ENCODE measurements at regions not wholly inside any gene's neighbourhood (a gene's known extent, or its start where the extent isn't known, plus 50 kb on each side); places are given as distances from the start of the nearest gene placed in this dataset.

GRCh38 chr6:19041906-19042305 is 654.8 kb downstream of the RNF144B start:
- DNase-seq: no peak

- DNase-seq: no peak
Observed at GRCh38 chr6:19042420-19042819, 655.3 kb downstream of the RNF144B start.

- DNase-seq: no peak
Observed at GRCh38 chr6:19050765-19051164, 663.6 kb downstream of the RNF144B start.

- DNase-seq: no peak
Observed at GRCh38 chr6:19052219-19052618, 665.1 kb downstream of the RNF144B start.

GRCh38 chr6:19059102-19059501 is 672.0 kb downstream of the RNF144B start:
- no peak for DNase-seq

- no peak for DNase-seq
Observed at GRCh38 chr6:19067165-19067564, 680.0 kb downstream of the RNF144B start.

GRCh38 chr6:19070520-19070919 is 683.4 kb downstream of the RNF144B start:
- no peak for DNase-seq

GRCh38 chr6:19083801-19084200 is 696.7 kb downstream of the RNF144B start:
- DNase-seq: no peak

GRCh38 chr6:19086480-19086879 is 699.3 kb downstream of the RNF144B start:
- no peak for DNase-seq

- no peak for DNase-seq
Observed at GRCh38 chr6:19087296-19087695, 700.1 kb downstream of the RNF144B start.

- no peak for DNase-seq
Observed at GRCh38 chr6:19087897-19088296, 700.7 kb downstream of the RNF144B start.

- no peak for DNase-seq
Observed at GRCh38 chr6:19100752-19101151, 713.6 kb downstream of the RNF144B start.

GRCh38 chr6:19102936-19103335 is 715.8 kb downstream of the RNF144B start:
- no peak for DNase-seq

GRCh38 chr6:19107468-19107867 is 720.3 kb downstream of the RNF144B start:
- no peak for DNase-seq

- no peak for DNase-seq
Observed at GRCh38 chr6:19121521-19121920, 715.6 kb upstream of the ID4 start.

GRCh38 chr6:19127081-19127480 is 710.1 kb upstream of the ID4 start:
- DNase-seq: no peak

GRCh38 chr6:19128701-19129100 is 708.5 kb upstream of the ID4 start:
- DNase-seq: no peak

- DNase-seq: no peak
Observed at GRCh38 chr6:19135706-19136105, 701.5 kb upstream of the ID4 start.

- no peak for DNase-seq
Observed at GRCh38 chr6:19137505-19137904, 699.7 kb upstream of the ID4 start.

- DNase-seq: no peak
Observed at GRCh38 chr6:19142275-19142674, 694.9 kb upstream of the ID4 start.

- no peak for DNase-seq
Observed at GRCh38 chr6:19150307-19150706, 686.9 kb upstream of the ID4 start.

- no peak for DNase-seq
Observed at GRCh38 chr6:19153270-19153980, 683.7 kb upstream of the ID4 start.

- DNase-seq: no peak
Observed at GRCh38 chr6:19153981-19154295, 683.2 kb upstream of the ID4 start.

- no peak for DNase-seq
Observed at GRCh38 chr6:19156443-19156842, 680.7 kb upstream of the ID4 start.

GRCh38 chr6:19157486-19157885 is 679.7 kb upstream of the ID4 start:
- DNase-seq: no peak

GRCh38 chr6:19158586-19158985 is 678.6 kb upstream of the ID4 start:
- no peak for DNase-seq
